ENCODE measurements at regions not wholly inside any gene's neighbourhood (a gene's known extent, or its start where the extent isn't known, plus 50 kb on each side); places are given as distances from the start of the nearest gene placed in this dataset.

- Mint-ChIP-seq H3K27ac (no peak overlapping the region), H3K4me1 (ENCODE audit: low read depth) (no peaks in the 10 kb centered on the region), H3K27me3 (ENCODE audit: low read depth) (peaks cover 8% of the 10 kb centered on the region), H3K4me3 (no peak overlapping the region), H3K9me3 (no peaks in the 10 kb centered on the region), H3K36me3 (ENCODE audit: low read depth) (no peaks in the 10 kb centered on the region)
- DNase-seq = no peak
- intact Hi-C loops (cut with micrococcal nuclease) = no loop called here
- CTCF ChIA-PET = interaction anchor here (0.6 kb wide), 1 partner anchor 1327 kb away, joined by 5 read pairs; no protein-coding TSS in a partner anchor
These were observed 506.7 kb downstream of the KCTD12 start for GRCh38 chr13:76379341-76380105.

GRCh38 chr13:76378767-76379166, 507.4 kb downstream of the KCTD12 start:
- Mint-ChIP-seq H3K4me3 (no peak overlapping the region), H3K9me3 (no peaks in the 10 kb centered on the region), H3K36me3 (ENCODE audit: low read depth) (no peaks in the 10 kb centered on the region), H3K27me3 (ENCODE audit: low read depth) (peaks cover 8% of the 10 kb centered on the region), H3K27ac (no peak overlapping the region), H3K4me1 (ENCODE audit: low read depth) (no peaks in the 10 kb centered on the region)
- DNase-seq = no peak
- CTCF ChIA-PET = no interaction called here
- intact Hi-C loops (cut with micrococcal nuclease) = no loop called here

- no peaks in the 10 kb centered on the region for H3K9me3 Mint-ChIP-seq
- H3K36me3 Mint-ChIP-seq (ENCODE audit: low read depth) = no peaks in the 10 kb centered on the region
- intact Hi-C loops (cut with micrococcal nuclease) = no loop called here
- no peak overlapping the region for H3K27ac Mint-ChIP-seq
- H3K27me3 Mint-ChIP-seq (ENCODE audit: low read depth) = peaks cover 9% of the 10 kb centered on the region
- H3K4me3 Mint-ChIP-seq = no peak overlapping the region
- DNase-seq = no peak
- CTCF ChIA-PET = no interaction called here
- no peaks in the 10 kb centered on the region for H3K4me1 Mint-ChIP-seq (ENCODE audit: low read depth)
These were observed 522.4 kb downstream of the KCTD12 start for GRCh38 chr13:76363682-76364289.

- Mint-ChIP-seq H3K9me3 (no peaks in the 10 kb centered on the region), H3K4me3 (no peak overlapping the region), H3K27ac (no peak overlapping the region), H3K27me3 (ENCODE audit: low read depth) (peaks cover 7% of the 10 kb centered on the region), H3K4me1 (ENCODE audit: low read depth) (no peaks in the 10 kb centered on the region), H3K36me3 (ENCODE audit: low read depth) (no peaks in the 10 kb centered on the region)
- CTCF ChIA-PET = no interaction called here
- intact Hi-C loops (cut with micrococcal nuclease) = no loop called here
- DNase-seq = no peak
These were observed 524.3 kb downstream of the KCTD12 start for GRCh38 chr13:76361868-76362267.

GRCh38 chr13:76351541-76352229, 534.5 kb downstream of the KCTD12 start:
- no peaks in the 10 kb centered on the region for H3K27me3 Mint-ChIP-seq (ENCODE audit: low read depth)
- intact Hi-C loops (cut with micrococcal nuclease) = no loop called here
- no peak overlapping the region for H3K27ac Mint-ChIP-seq
- peaks cover 1% of the 10 kb centered on the region for H3K9me3 Mint-ChIP-seq
- CTCF ChIA-PET = no interaction called here
- no peaks in the 10 kb centered on the region for H3K36me3 Mint-ChIP-seq (ENCODE audit: low read depth)
- no peaks in the 10 kb centered on the region for H3K4me1 Mint-ChIP-seq (ENCODE audit: low read depth)
- no peak for DNase-seq
- H3K4me3 Mint-ChIP-seq = no peak overlapping the region

- Mint-ChIP-seq H3K4me3 (no peak overlapping the region), H3K4me1 (ENCODE audit: low read depth) (no peaks in the 10 kb centered on the region), H3K36me3 (ENCODE audit: low read depth) (no peaks in the 10 kb centered on the region), H3K9me3 (peaks cover 1% of the 10 kb centered on the region), H3K27ac (no peak overlapping the region), H3K27me3 (ENCODE audit: low read depth) (no peaks in the 10 kb centered on the region)
- intact Hi-C loops (cut with micrococcal nuclease) = no loop called here
- CTCF ChIA-PET = no interaction called here
- DNase-seq = no peak
These were observed 535.8 kb downstream of the KCTD12 start for GRCh38 chr13:76350399-76350798.

GRCh38 chr13:76349700-76350099, 536.5 kb downstream of the KCTD12 start:
- Mint-ChIP-seq H3K27me3 (ENCODE audit: low read depth) (no peaks in the 10 kb centered on the region), H3K4me1 (ENCODE audit: low read depth) (no peaks in the 10 kb centered on the region), H3K27ac (no peak overlapping the region), H3K9me3 (peaks cover 1% of the 10 kb centered on the region), H3K4me3 (no peak overlapping the region), H3K36me3 (ENCODE audit: low read depth) (no peaks in the 10 kb centered on the region)
- no peak for DNase-seq
- intact Hi-C loops (cut with micrococcal nuclease) = no loop called here
- CTCF ChIA-PET = no interaction called here

- intact Hi-C loops (cut with micrococcal nuclease) = no loop called here
- H3K4me3 Mint-ChIP-seq = no peak overlapping the region
- H3K4me1 Mint-ChIP-seq (ENCODE audit: low read depth) = no peaks in the 10 kb centered on the region
- no peak overlapping the region for H3K27ac Mint-ChIP-seq
- CTCF ChIA-PET = no interaction called here
- H3K9me3 Mint-ChIP-seq = no peaks in the 10 kb centered on the region
- peaks cover 1% of the 10 kb centered on the region for H3K36me3 Mint-ChIP-seq (ENCODE audit: low read depth)
- peaks cover 4% of the 10 kb centered on the region for H3K27me3 Mint-ChIP-seq (ENCODE audit: low read depth)
- DNase-seq = no peak
These were observed 546.6 kb downstream of the KCTD12 start for GRCh38 chr13:76339649-76340048.

- no peak for DNase-seq
- peaks cover 9% of the 10 kb centered on the region for H3K27me3 Mint-ChIP-seq (ENCODE audit: low read depth)
- no peaks in the 10 kb centered on the region for H3K9me3 Mint-ChIP-seq
- intact Hi-C loops (cut with micrococcal nuclease) = no loop called here
- no peaks in the 10 kb centered on the region for H3K36me3 Mint-ChIP-seq (ENCODE audit: low read depth)
- no peak overlapping the region for H3K4me3 Mint-ChIP-seq
- no peak overlapping the region for H3K27ac Mint-ChIP-seq
- CTCF ChIA-PET = no interaction called here
- no peaks in the 10 kb centered on the region for H3K4me1 Mint-ChIP-seq (ENCODE audit: low read depth)
These were observed 548.2 kb downstream of the KCTD12 start for GRCh38 chr13:76338003-76338402.

- Mint-ChIP-seq H3K4me3 (no peak overlapping the region), H3K27ac (no peak overlapping the region), H3K9me3 (no peaks in the 10 kb centered on the region), H3K36me3 (ENCODE audit: low read depth) (no peaks in the 10 kb centered on the region), H3K27me3 (ENCODE audit: low read depth) (peaks cover 8% of the 10 kb centered on the region), H3K4me1 (ENCODE audit: low read depth) (no peaks in the 10 kb centered on the region)
- CTCF ChIA-PET = interaction anchor here (0.6 kb wide), 1 partner anchor 461 kb away, joined by 4 read pairs; no protein-coding TSS in a partner anchor
- intact Hi-C loops (cut with micrococcal nuclease) = no loop called here
- DNase-seq = no peak
These were observed 549.0 kb downstream of the KCTD12 start for GRCh38 chr13:76336889-76337844.

GRCh38 chr13:76335463-76335862, 550.7 kb downstream of the KCTD12 start:
- H3K4me1 Mint-ChIP-seq (ENCODE audit: low read depth) = no peaks in the 10 kb centered on the region
- intact Hi-C loops (cut with micrococcal nuclease) = no loop called here
- H3K36me3 Mint-ChIP-seq (ENCODE audit: low read depth) = no peaks in the 10 kb centered on the region
- H3K27ac Mint-ChIP-seq = no peak overlapping the region
- H3K4me3 Mint-ChIP-seq = no peak overlapping the region
- no peaks in the 10 kb centered on the region for H3K9me3 Mint-ChIP-seq
- no peak for DNase-seq
- CTCF ChIA-PET = interaction anchor here (0.6 kb wide), 1 partner anchor 77 kb away, joined by 6 read pairs; no protein-coding TSS in a partner anchor
- H3K27me3 Mint-ChIP-seq (ENCODE audit: low read depth) = peaks cover 7% of the 10 kb centered on the region
